ENCODE measurements at regions not wholly inside any gene's neighbourhood (a gene's known extent, or its start where the extent isn't known, plus 50 kb on each side); places are given as distances from the start of the nearest gene placed in this dataset.

DNA sequence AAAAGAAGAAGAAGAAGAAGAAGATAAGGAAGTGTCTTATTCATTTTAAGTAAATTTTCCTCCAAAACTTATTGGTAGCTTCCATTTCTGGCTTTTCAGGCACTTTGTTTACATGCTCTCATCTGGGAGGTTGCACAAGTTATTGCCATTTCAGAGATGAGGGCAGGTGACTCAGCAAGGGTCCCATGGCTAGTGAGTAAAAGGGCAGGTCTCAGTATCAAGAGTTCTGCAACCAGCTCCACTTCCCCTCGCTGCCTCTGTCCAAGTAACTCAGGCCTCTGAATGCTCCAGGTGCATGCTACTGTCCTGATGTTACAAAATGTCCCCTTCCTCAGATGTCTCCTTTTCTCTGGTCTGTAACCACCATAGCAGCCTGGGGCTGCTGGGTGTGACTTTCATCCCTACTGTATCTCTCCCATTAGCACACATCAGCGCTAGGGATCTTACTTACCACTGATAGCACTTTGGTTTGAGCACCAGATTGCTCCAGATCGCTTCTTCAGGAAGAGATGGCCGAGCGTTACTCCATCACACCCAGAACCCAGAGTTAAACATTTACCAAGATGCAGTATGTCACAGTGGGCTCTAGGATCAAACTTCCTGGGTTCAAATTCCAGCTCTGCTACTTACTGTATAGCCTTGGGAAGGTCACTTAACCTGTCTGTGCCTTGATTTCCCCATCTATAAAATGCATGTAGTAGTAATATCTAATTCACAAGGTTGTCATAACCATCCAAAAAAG lies 57.4 kb upstream of the LAPTM4A start:
- DNase-seq = no peak

DNA sequence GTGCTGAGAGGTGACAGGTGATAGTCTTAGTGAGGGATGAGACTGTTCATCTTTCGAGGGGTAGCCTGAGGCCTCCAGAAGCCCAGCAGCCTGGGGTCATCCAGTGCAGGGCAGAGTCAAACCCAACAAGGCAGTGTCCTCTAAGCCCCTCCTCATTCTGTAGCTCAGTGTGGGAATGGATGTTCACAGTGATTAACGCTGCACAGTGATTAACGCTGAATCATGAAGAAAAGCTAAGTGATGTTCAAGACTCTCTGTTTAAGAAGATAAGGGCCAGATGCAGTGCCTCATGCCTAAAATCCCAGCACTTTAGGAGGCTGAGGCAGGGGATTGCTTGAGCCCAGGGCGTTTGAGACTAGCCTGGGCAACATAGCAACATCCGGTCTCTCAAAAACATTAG lies 56.3 kb upstream of the LAPTM4A start:
- no peak for DNase-seq

GRCh38 chr2:20107352-20107751 lies 55.9 kb upstream of the LAPTM4A start:
- DNase-seq = no peak

GRCh38 chr2:20106746-20107145 lies 55.3 kb upstream of the LAPTM4A start:
- no peak for DNase-seq

- no peak for DNase-seq
Observed at GRCh38 chr2:20104900-20105545, 53.6 kb upstream of the LAPTM4A start.

GRCh38 chr2:20103530-20103929 lies 52.1 kb upstream of the LAPTM4A start:
- DNase-seq = no peak

Measured in bone marrow (tissue), 2 donors.